Activated CD8-positive, alpha-beta memory T cell treated with anti-CD3 and anti-CD28 coated beads, Interleukin-2, amount 50 U/mL, for 48 hours (primary cell): ENCODE measurements at regions not wholly inside any gene's neighbourhood (a gene's known extent, or its start where the extent isn't known, plus 50 kb on each side); places are given as distances from the start of the nearest gene placed in this dataset.

Source experiments
- DNase-seq: peaks from one replicate; pipeline ENCODE4 v3.0.0-alpha.2; 2020

DNA sequence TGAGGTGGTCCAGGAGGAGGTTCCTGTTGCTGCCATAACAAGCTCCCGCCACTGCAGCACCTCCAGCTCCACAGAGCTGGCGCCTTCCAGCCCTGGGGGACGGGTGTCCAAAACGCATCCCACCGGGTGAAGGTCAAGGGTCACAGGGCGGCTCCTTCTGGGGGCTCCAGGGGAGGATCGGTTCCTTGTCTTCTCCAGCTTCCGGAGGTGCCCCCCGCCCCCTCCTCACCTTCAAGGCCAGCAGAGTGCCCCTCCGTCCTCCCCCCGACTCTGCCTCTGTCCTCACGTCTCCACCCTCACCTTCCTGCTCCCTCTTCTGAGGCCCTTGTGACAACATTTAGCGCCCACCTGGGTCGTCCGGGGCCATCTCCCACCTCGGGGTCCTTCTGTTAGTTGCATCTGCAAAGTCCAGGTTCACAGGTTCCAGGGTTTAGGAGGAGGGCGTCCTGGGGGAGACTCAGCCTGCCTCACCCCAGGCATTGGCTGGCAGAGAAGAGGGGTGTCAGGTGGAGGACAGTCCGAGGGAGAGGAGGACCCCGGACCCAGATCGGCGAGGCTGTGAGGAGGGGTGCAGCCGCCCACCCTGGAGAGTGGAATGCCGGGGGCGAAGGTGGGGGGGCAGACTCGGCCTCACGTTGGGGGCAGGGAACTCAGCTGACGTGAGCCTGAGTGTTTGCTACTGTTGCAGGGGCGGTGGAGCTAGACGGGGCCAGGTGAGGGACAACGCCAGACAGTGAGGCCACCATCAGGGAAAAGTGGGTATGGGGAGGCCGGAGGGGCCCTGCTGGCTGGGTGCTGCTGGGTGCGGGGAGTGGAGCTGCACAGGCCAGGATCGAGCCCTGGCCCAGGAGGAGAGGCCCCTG lies 205.5 kb upstream of the C14orf180 start:
- DNase-seq: no peak

DNA sequence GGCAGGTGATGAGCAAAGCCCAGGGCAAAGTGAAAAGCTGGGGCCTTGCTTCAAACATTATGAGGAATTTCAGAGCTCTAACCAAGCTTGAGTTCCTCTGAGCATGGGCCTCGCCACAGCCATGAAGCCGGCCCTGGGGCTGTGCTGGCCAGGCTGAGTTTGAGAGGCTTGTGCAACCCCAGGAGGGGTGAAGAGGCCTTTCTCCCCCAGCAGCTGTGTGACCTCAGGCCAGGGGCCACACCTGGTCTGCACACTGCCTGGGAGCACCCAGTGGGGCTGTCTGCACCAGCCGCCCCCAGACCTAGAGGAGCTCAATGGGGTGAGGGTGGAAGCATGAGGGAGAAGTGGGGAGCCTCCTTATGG lies 204.9 kb upstream of the C14orf180 start:
- DNase-seq: no peak

DNA sequence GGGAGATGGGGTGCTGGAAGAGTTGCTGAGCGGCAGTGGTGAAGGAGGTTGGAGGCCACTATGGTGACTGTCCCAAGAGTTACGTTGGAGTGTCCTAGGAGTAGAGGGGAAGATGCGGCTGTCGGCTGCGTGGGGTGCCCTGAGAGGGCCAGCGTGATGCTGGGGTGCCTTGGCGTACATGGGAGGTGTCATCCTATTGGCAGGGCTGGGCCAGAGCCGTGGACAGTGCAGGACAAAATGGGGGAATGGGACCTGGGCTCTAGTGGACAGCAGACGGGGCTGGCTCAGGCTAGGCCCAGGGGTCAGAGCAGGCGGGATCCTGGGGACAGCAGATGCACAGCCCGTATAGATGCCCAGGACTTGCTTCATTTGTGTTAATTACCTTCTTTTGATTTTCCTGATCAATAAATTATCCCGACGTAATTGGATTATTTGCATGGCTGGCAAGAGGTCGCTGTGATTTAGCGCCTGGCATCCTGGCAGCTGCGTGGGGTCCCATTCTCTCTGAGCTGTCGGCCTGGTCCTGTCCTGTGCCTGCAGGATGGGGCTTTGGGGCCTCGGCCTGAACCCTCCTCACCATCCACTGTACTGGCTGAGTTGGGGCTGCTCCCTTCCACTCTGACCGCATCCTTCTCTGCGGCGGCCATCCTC lies 203.9 kb upstream of the C14orf180 start:
- DNase-seq: no peak

DNA sequence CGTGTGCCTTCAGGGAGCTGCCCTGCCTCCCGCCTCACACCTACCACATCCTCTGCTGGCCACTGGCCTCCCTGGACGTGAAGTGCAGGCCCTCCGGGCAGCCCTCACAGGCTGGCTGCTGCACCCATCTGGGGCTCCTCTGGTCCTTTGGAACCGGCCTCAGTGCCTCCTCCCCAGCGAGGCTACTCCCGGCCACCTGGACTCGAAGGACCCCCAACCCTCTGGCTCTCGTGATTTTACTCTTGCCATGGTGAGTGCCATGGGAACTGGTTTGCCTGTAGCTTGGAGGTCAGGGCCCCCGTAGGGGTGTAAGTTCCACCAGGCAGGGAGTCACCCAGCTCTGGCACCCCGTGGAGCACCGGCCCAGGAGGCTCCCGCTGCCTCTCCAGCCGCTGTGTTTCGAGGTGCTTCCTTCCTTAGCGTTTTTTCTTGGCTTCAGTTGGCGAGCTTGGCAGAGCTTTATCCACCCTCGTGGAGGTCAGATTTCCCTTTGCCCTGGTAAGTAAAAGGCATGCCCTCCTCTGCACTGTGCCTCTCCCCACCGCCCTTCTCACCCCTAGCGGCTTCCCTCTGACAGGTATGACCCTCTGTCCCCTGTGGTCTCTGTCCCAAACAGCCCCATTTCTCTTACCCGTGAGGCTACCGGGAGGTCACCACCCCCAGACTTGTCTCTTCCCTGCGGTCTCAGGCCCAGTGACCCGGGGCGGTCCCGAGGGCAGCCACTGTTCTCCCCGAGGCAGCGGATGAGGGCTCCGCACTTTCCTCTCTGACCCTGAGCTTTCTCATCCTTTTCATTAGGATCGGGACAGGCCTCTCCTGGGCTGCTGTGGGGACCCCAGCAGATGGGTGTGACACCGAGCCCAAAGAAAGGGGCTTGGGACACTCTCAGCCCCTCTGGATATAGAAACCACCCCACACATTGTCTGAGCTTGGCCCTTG lies 203.1 kb upstream of the C14orf180 start:
- no peak for DNase-seq

DNA sequence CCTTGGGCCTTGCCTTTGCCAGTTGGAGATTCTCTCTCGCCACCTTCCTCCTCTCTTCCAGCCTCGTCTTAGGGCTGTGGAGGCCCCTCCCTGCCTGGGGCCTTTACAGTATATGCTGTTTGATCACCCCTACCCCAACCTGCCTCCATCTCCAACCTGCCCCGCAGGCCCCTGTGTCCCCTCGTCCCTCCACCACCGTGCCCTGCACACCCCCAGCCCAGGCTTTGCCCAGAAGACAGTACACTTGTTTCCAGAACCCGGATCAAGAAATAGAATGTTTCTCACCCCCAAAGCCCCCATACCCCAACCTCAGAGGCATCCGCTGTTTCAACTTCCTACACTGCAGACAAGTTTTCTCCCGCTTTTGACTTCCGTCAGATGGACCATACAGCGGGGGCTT lies 202.3 kb upstream of the C14orf180 start:
- DNase-seq: no peak

DNA sequence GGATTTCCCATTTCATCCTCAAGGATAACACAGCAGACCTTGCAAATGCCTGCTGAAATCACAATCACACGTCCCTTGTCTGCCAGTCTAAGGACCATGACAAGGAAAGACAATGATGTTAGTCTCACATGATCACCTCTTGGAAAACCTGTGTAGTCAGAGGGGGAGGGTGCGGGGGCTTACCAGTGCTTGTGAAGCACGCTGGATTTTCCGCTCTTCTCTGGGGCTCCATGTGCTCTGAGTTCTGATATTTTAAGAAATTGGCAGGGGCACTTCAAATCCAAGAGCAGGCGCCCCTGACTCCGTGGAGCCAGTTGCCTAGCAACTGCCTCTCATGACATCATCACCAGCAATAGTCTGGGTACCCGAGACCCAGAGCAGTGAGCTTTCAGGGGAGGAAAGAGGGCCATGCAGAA lies 200.9 kb upstream of the C14orf180 start:
- DNase-seq: no peak

DNA sequence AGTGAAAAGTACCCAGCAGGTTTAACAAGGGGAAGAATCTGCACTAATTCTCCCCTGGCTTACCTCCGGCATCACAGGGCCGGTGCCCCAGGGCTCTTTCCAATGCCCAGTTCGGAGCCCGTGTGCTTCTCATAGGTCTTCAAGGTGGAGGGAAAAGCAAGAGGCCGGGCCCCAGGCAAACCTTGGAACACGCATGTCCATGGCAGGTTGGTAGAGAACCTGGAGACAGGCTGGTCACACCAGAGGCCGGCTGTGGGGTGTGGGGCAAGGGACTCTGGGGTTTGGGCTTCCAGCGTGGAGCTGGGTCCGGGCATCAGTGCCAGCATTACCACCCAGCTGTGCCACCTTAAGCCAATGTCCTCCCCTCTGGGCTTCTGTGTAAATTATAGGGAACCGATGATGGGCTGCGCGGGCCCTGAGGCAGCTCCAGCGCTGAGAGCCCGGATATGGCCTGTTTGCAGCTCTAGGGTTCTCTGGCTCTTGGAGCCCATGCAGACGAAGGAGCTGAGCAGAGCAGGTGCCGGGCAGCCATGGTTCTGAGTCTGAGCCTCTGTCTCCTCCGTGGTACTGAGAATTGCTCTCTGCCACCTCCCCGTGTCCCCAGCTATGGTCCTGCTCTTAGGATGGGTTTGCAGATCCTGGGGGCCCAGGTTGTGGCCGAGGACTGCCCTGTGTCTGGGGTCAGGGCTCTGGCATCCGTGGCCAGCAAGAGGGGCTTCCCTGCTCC lies 197.0 kb upstream of the C14orf180 start:
- no peak for DNase-seq

DNA sequence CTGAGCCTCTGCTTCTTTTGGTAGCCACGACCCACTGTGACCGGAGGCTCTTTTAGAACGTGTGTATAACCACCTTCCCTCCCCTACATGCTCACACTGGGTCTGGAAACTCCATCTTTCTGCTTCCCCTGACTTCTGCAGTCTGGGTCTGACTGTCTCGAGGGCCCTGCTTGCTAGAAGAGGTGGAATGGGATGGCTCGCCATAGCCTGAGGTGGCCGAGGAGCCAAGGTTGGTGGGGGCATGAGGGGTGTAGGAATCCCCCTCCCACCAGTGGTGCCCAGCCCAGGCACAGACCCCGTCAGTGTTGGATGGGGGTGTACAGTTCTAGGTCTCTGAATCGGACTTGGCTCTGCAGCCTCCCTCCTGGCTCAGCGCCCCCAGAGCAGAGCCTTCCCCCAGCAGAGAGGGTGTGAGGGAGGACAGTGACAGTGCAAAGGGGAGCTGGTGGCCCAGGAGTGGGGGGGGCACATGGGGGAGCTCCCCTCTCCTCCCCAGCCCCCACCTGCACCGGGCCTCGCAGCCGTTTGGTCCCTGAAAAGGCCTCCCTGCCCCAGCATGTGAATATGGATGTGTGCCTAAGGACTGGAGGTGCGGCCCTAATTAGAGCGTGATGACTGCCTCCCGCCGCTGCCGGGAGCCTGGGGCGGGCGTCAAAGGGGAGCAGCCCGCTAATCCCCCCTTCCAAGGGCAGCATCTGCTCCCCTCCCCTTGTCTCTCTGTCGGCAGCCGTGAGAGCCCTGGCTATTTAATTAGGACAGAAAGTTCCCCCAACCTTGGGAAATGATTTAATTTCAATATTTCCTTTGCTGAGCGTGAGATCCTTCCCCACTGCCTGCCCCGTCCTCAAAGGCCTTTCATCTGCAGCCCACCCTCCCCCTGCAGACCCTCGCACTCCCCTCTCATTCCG lies 196.2 kb upstream of the C14orf180 start:
- DNase-seq: no peak

DNA sequence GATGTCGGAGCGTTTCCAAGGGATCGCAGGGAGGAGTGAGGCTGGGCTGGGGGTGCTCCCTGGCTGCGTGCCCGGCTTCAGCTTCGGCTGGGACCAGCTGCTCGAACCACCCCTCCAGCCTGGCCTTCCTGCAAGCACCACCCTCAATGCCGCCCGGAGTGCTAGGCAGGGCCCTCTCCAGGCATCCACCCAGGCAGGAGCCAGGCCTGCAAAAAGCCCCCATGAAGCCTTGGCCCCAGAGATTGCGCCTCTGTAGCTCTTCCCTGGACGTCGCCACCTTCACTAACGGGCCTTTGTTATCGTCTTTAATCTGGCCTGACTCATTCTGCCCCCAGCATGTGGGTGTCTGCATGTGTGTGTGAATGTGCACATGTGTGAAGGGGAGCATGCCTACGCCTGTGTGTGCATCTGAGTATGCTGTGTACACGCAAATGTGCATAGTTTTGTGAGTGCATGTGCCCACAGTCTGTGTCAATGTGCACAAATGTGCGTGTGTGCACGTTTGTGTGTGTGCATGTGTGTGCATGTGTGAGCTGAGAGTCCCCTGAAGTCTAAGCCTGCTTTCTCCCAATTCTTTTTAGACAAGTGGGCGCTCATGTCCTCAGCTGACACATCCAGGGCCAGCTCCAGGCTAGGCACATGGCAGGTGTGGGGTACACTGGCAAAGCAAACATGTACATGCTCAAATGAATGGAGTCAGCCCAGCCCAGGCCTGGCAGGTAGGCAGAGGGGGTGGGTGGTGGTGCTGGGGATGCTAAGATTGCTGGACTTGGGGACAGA lies 195.4 kb upstream of the C14orf180 start:
- no peak for DNase-seq

DNA sequence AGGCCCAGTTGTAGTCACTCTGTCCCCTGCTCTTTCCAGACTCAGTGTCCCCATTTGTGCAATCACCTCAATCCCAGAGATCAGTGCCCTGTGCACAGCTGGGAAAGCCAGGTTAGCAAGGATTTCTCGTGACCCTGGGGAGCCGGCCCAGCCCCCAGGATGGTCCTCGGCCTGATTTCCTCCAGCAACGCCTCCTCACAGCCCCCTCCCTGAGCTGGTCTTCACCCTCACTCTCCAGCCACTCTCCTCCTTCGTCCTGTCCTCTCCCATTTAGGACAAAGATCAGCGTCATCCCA lies 194.8 kb upstream of the C14orf180 start:
- no peak for DNase-seq

DNA sequence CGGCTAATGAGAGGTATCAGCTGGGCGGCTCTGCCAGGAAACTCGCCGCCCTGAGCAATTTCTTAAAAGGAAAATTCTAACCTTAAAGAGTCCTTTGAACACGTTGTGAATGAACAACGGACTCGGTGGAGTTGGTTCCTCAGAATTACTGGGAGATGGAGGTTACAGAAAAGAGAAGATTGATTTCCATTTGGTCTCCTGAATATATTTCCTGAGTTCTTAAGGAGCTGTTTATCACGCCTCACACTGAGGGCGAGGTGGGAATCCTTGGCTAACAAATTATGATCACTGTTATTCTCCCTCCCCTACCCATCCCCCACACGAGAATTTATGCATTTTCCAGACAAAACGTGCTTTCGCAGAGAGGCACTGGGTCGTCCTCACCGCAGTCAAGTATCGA lies 194.5 kb upstream of the C14orf180 start:
- DNase-seq: no peak

DNA sequence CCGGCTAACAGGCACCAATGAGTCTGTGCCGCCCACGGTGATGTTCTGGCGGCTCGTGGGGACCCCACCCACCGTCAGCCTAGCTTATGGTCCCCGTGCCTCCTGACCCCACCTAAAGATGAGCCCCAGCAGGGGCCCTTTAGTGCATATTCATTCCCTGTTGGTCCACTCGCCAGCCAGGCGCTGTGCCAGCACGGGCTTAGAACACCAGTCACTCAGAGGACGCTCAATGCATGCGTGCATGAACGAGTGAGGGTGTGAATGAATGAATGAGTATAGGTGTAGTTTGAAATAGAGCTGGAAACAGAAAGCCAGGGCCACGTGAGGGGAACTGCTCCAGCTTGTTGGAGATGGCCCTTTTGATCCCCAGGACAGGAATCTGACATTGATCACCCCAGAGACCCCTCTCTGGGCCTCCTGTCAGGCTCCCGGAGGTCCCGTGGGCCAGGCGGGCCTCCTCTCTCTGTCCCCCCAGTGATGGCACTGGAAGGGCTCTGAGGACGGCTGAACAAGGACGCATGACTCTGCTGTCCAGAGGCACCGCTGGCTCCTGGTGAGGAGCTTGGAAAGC lies 193.9 kb upstream of the C14orf180 start:
- no peak for DNase-seq

DNA sequence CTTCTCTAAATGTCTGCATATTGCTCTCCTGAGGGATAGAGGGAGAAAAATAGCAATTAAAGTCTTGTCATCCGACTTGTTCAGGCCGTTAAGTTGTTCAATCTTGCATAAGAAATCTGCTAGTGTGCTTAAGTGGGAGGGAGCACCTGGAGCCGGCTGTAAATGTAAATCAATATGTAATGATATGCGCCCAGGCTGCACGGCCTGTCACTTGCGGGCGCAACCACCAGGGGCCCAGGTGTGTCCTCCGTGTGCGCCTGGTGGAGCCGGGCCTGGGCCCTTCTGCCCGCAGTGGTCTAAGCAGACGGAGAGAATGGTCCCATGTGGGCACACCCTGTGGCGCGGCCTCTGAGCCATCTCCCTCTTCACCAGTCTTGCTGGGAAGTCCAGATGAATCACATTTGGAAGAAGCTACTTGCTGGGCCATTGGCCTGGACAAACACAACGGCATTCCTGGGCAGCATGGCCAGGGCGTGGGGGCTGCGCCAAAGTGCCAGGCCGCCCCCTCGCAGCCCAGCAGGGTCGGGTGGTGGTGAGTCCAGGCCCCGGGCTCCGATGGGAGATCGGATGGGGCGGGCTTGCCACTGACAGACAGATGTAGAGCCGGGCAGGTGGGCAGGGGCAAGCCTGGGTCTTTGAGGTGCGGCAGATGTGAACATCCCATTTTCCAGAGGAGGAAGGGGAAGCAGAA lies 193.3 kb upstream of the C14orf180 start:
- DNase-seq: no peak

DNA sequence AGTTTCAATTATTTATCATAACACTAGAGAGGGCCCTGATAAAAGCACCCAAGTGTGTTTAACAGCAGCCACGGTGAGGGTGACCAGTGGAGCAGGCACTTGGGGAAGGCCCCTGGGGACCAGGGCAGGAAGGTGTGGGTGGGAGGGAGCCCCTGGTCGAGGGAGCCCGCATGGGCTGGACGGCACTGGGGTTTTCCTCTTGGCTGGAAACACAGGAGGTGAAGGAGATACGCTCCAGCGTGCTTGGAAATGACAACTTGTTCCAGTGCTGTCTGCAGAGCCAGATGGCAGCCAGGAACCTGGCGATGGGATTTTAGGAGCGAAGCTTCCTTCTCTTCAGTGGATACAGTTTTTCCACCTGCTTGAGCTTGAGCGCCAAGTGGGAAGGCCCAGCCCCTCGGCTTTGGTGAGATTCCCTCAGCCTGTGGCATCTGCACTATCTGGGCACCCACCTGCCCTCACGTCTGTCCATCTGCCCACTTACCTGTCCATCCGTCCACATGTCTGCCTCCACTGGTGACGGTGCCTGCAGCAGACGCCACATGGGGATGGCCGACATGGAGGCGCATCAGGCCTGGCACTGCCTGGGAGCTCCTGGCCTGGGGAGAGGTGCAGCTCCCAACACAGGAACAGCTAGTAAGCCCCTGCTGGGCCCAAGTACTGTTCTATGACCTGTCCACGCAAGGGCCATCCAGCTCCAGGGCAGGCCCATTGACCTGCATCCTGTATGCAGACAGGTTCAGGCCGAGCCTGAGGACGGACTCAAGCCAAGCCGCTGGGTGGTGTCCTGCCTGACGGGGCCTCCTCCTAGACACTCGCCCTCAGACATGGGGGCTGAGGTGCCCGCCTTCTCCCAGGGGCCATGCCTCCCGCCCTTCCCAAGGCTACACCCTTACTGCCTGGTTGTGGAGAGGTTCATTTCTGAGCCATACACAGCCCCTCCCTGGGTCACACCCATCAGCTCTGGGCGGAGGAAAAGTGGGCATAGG lies 192.2 kb upstream of the C14orf180 start:
- peak; percentile 40 for DNase-seq

DNA sequence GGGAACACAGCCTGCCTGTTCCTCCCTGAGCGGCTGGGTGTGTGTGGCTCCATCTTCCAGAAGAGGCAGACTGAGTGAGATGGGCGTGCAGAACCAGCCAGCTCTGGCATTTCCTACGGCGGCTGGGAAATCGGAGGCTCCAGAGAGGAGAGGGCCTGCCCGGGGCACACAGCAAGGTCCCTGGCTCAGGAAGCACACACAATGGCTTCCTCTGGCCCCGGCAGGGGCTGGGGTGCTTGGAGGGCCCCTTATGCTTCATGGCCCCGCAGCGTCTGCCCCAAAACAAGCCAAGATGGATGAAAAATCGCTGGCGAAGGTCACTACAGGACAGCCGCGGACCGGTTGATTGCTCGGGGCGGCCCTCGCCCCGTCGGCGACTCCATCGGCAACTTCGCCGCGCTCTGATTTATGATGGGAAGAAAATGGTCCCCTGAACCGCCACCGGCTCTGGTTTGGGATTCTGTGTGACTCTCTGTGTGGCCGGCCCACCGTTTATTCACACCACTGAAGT lies 191.5 kb upstream of the C14orf180 start:
- DNase-seq: peak; percentile 48

DNA sequence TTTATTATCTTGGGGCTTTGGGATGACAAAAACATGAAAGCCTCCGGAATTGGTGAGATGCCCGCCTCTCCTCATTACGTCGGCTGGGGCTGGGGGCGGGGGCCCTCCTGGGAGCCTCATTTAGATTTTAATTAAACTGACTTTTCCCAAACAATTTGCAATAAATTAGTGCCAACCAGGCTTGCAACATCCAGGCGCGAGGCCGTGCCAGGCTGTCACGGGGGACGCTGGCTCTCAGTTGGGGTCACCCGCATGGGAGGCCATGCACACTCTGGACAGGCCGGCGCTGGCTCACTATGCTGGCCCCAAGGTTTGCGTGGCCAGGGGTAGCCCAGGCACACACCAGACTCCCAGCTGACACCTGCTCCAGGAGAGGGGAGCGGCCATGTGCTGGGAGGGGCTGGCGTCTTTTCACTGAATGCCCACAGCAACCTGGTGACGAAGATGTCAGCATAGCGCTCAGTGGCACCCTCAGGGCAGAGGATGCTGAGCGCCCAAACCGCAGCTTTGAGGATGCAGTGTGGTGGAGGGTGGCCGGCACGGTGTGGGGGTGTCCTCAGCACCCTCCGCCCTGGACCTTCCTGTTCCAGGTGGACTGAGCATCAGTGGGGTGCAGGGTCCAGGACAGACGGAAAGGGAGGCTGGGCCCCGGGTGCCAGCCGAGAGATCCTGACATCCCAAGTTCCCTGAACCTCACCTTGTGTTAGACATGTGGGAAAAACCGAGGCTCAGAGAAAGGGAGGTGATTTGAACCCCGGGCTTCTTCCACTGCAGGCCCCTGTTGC lies 190.8 kb upstream of the C14orf180 start:
- peak; percentile 40 for DNase-seq
